Neuronal stem cell (in vitro differentiated cells): ENCODE measurements at regions not wholly inside any gene's neighbourhood (a gene's known extent, or its start where the extent isn't known, plus 50 kb on each side); places are given as distances from the start of the nearest gene placed in this dataset.

ENCODE experiments used
- DNase-seq: peaks from one replicate; pipeline ENCODE4 v3.0.0-alpha.2; 2013; ENCODE audit warnings: low spot score
- H2AFZ ChIP-seq: one replicate; pipeline ENCODE4 v1.6.1; 2013; ENCODE audit warnings: mild to moderate bottlenecking, low read length, inconsistent platforms
- H2AK5ac ChIP-seq: 2 replicates; pipeline ENCODE4 v1.6.1; 2013; ENCODE audit warnings: low read depth, mild to moderate bottlenecking, inconsistent platforms, low read length, moderate library complexity, mixed read lengths
- H2BK120ac ChIP-seq: 2 replicates; pipeline ENCODE4 v1.6.1; 2013; ENCODE audit warnings: low read depth, mild to moderate bottlenecking, inconsistent platforms, low read length, moderate library complexity, mixed read lengths
- H2BK12ac ChIP-seq: one replicate; pipeline ENCODE4 v1.6.1; 2013; ENCODE audit warnings: low read length, inconsistent platforms
- H2BK15ac ChIP-seq: 2 replicates; pipeline ENCODE4 v1.6.1; 2013; ENCODE audit warnings: mild to moderate bottlenecking, low read length, inconsistent platforms, mixed read lengths
- H2BK5ac ChIP-seq: one replicate; pipeline ENCODE4 v1.6.1; 2013; ENCODE audit warnings: inconsistent platforms, mild to moderate bottlenecking, low read length, moderate library complexity
- H3K14ac ChIP-seq: one replicate; pipeline ENCODE4 v1.6.1; 2013; ENCODE audit warnings: low read length, inconsistent platforms
- H3K18ac ChIP-seq: 2 replicates; pipeline ENCODE4 v1.6.1; 2013; ENCODE audit warnings: low read length, inconsistent platforms
- H3K23ac ChIP-seq: 2 replicates; pipeline ENCODE4 v1.6.1; 2013; ENCODE audit warnings: low read depth, mild to moderate bottlenecking, mixed read lengths, low read length, inconsistent platforms; ENCODE audit not compliant: poor library complexity
- H3K27ac ChIP-seq: replicated peaks from 3 replicates; pipeline ENCODE4 v1.5.1; 2013; ENCODE audit warnings: low read length, inconsistent platforms
- H3K27me3 ChIP-seq, 3 experiments: 2 replicates each; pipeline ENCODE4 v1.6.1; 2013; ENCODE audit warnings: low read length in 3 of 3, mild to moderate bottlenecking in 2 of 3, inconsistent platforms in 1 of 3, low read depth in 1 of 3, mixed read lengths in 1 of 3, moderate library complexity in 1 of 3; ENCODE audit not compliant: control insufficient read depth in 3 of 3, insufficient read depth in 3 of 3
- H3K36me3 ChIP-seq, 2 donors: replicated peaks in 1 of 2; 2 replicates each; pipeline ENCODE4 v1.6.1; 2013; ENCODE audit warnings: low read length in 2 of 2; ENCODE audit not compliant: control insufficient read depth in 2 of 2, insufficient read depth in 2 of 2
- H3K4ac ChIP-seq: 2 replicates; pipeline ENCODE4 v1.6.1; 2013; ENCODE audit warnings: inconsistent platforms, mild to moderate bottlenecking, low read length, moderate library complexity
- H3K4me1 ChIP-seq, 2 donors: 1 replicate in 1 of 2; 2 replicates in 1 of 2; pipeline ENCODE4 v1.6.1; 2013; ENCODE audit warnings: low read length in 2 of 2, low read depth in 1 of 2; ENCODE audit not compliant: control insufficient read depth in 2 of 2, insufficient read depth in 1 of 2
- H3K4me2 ChIP-seq: one replicate; pipeline ENCODE4 v1.6.1; 2013; ENCODE audit warnings: mild to moderate bottlenecking, low read length, inconsistent platforms; ENCODE audit not compliant: insufficient read depth, poor library complexity, severe bottlenecking
- H3K4me3 ChIP-seq, 2 donors: 2 replicates each; pipeline ENCODE4 v1.5.1; 2013; ENCODE audit warnings: low read length in 2 of 2, mild to moderate bottlenecking in 2 of 2, inconsistent platforms in 1 of 2, moderate library complexity in 1 of 2
- H3K79me1 ChIP-seq: one replicate; pipeline ENCODE4 v1.6.1; 2013; ENCODE audit warnings: low read depth, mild to moderate bottlenecking, inconsistent platforms, low read length, moderate library complexity
- H3K9ac ChIP-seq: one replicate; pipeline ENCODE4 v1.6.1; 2013; ENCODE audit warnings: mild to moderate bottlenecking, low read depth, low read length, inconsistent platforms; ENCODE audit not compliant: poor library complexity
- H3K9me3 ChIP-seq, 2 donors: replicated peaks in 1 of 2; 2 replicates each; pipeline versions ENCODE3 to v1.6.1; 2013; ENCODE audit warnings: low read length in 2 of 2, mild to moderate bottlenecking in 2 of 2, inconsistent platforms in 1 of 2, low read depth in 1 of 2, mixed read lengths in 1 of 2, moderate library complexity in 1 of 2; ENCODE audit not compliant: control insufficient read depth in 2 of 2, insufficient read depth in 1 of 2
- H4K8ac ChIP-seq: one replicate; pipeline ENCODE4 v1.6.1; 2013; ENCODE audit warnings: low read depth, mild to moderate bottlenecking, inconsistent platforms, low read length, moderate library complexity
- H4K91ac ChIP-seq: one replicate; pipeline ENCODE4 v1.6.1; 2013; ENCODE audit warnings: low read length, low read depth, mild to moderate bottlenecking, inconsistent platforms; ENCODE audit not compliant: poor library complexity
- WGBS, 2 donors: extraction: QIAGEN DNeasy Blood & Tissue Kit; methylation state at CpG; one replicate each; pipeline ENCODE4 v1.1.7; 2013; ENCODE audit warnings: missing lambda C conversion rate in 2 of 2, mixed read lengths in 1 of 2; ENCODE audit not compliant: insufficient read length in 2 of 2, insufficient replicate concordance in 1 of 2; ENCODE audit errors: extremely low coverage in 2 of 2; 5-methylcytosine and 5-hydroxymethylcytosine counted together

GRCh38 chr16:26261621-26262020 lies 569.9 kb downstream of the HS3ST4 start:
- no peak overlapping the region for H2BK12ac ChIP-seq
- WGBS, 2 donors = no CpG with 5 or more reads among the region's 2 CpGs
- H3K4me2 ChIP-seq = no peak overlapping the region
- H3K14ac ChIP-seq = no peak overlapping the region
- H2BK15ac ChIP-seq = no peak overlapping the region
- H2BK5ac ChIP-seq = no peak overlapping the region
- H3K23ac ChIP-seq = no peak overlapping the region
- H3K27me3 ChIP-seq = no peaks in the 10 kb centered on the region
- H2BK120ac ChIP-seq = no peak overlapping the region
- H2AK5ac ChIP-seq = no peak overlapping the region
- no peak overlapping the region for H3K18ac ChIP-seq
- no peak overlapping the region for H3K27ac ChIP-seq
- no peak overlapping the region for H3K9ac ChIP-seq
- H2AFZ ChIP-seq = no peak overlapping the region
- no peak overlapping the region for H4K8ac ChIP-seq
- H4K91ac ChIP-seq = no peak overlapping the region
- H3K4ac ChIP-seq = no peak overlapping the region
- H3K4me1 ChIP-seq = no peaks in the 10 kb centered on the region
- H3K36me3 ChIP-seq = no peaks in the 10 kb centered on the region
- H3K79me1 ChIP-seq = no peaks in the 10 kb centered on the region
- H3K4me3 ChIP-seq = no peak overlapping the region
- no peak for DNase-seq
- H3K9me3 ChIP-seq = peaks cover 0 to 2% of the 10 kb centered on the region in 2 donors

GRCh38 chr16:26263406-26263805 lies 571.6 kb downstream of the HS3ST4 start:
- Histone ChIP-seq H3K27ac (no peak overlapping the region), H4K91ac (no peak overlapping the region), H3K36me3 (no peaks in the 10 kb centered on the region), H2BK15ac (no peak overlapping the region), H2AK5ac (no peak overlapping the region), H3K23ac (no peak overlapping the region), H3K9ac (no peak overlapping the region), H3K18ac (no peak overlapping the region), H3K14ac (no peak overlapping the region), H4K8ac (no peak overlapping the region), H2AFZ (no peak overlapping the region), H3K4me1 (no peaks in the 10 kb centered on the region), H3K79me1 (no peaks in the 10 kb centered on the region), H2BK5ac (no peak overlapping the region), H3K9me3 (peaks cover 0 to 2% of the 10 kb centered on the region in 2 donors), H3K4me2 (no peak overlapping the region), H3K27me3 (no peaks in the 10 kb centered on the region), H3K4me3 (no peak overlapping the region), H2BK120ac (no peak overlapping the region), H2BK12ac (no peak overlapping the region), H3K4ac (no peak overlapping the region)
- no peak for DNase-seq
- WGBS, 2 donors = no CpG with 5 or more reads among the region's 2 CpGs

GRCh38 chr16:26267641-26268040 lies 575.9 kb downstream of the HS3ST4 start:
- H3K18ac ChIP-seq = no peak overlapping the region
- no peak overlapping the region for H3K4ac ChIP-seq
- WGBS, 2 donors = no CpG with 5 or more reads among the region's 3 CpGs
- no peak overlapping the region for H4K91ac ChIP-seq
- no peak for DNase-seq
- H3K4me2 ChIP-seq = no peak overlapping the region
- no peak overlapping the region for H2BK15ac ChIP-seq
- no peak overlapping the region for H3K27ac ChIP-seq
- no peak overlapping the region for H3K14ac ChIP-seq
- H2BK5ac ChIP-seq = no peak overlapping the region
- no peak overlapping the region for H2BK12ac ChIP-seq
- no peaks in the 10 kb centered on the region for H3K27me3 ChIP-seq
- no peak overlapping the region for H2AFZ ChIP-seq
- no peaks in the 10 kb centered on the region for H3K79me1 ChIP-seq
- H3K23ac ChIP-seq = no peak overlapping the region
- no peaks in the 10 kb centered on the region for H3K4me1 ChIP-seq
- H2AK5ac ChIP-seq = no peak overlapping the region
- no peak overlapping the region for H3K9ac ChIP-seq
- H3K9me3 ChIP-seq = no peaks in the 10 kb centered on the region
- H2BK120ac ChIP-seq = no peak overlapping the region
- no peak overlapping the region for H4K8ac ChIP-seq
- H3K36me3 ChIP-seq = no peaks in the 10 kb centered on the region
- no peak overlapping the region for H3K4me3 ChIP-seq

GRCh38 chr16:26269673-26270072 lies 577.9 kb downstream of the HS3ST4 start:
- no peak overlapping the region for H3K18ac ChIP-seq
- no peak overlapping the region for H3K23ac ChIP-seq
- H2BK12ac ChIP-seq = no peak overlapping the region
- H3K27ac ChIP-seq = no peak overlapping the region
- H3K9ac ChIP-seq = no peak overlapping the region
- no peak overlapping the region for H2AFZ ChIP-seq
- no peaks in the 10 kb centered on the region for H3K79me1 ChIP-seq
- H2AK5ac ChIP-seq = no peak overlapping the region
- H3K4me2 ChIP-seq = no peak overlapping the region
- no peak overlapping the region for H3K14ac ChIP-seq
- no peak overlapping the region for H2BK5ac ChIP-seq
- no peaks in the 10 kb centered on the region for H3K9me3 ChIP-seq
- no peak overlapping the region for H2BK120ac ChIP-seq
- no peak overlapping the region for H4K91ac ChIP-seq
- no peak overlapping the region for H3K4ac ChIP-seq
- H4K8ac ChIP-seq = no peak overlapping the region
- no peak for DNase-seq
- no peaks in the 10 kb centered on the region for H3K27me3 ChIP-seq
- no peak overlapping the region for H3K4me3 ChIP-seq
- H3K4me1 ChIP-seq = no peaks in the 10 kb centered on the region
- H2BK15ac ChIP-seq = no peak overlapping the region
- no peaks in the 10 kb centered on the region for H3K36me3 ChIP-seq
